GM12878 (cell line): ENCODE measurements at regions not wholly inside any gene's neighbourhood (a gene's known extent, or its start where the extent isn't known, plus 50 kb on each side); places are given as distances from the start of the nearest gene placed in this dataset.

Experiments used
- ATAC-seq: fragments of 200-7000 bp; cut with Tn5 transposase; 3 replicates; pipeline ENCODE4 v1.9.1; 2020; ENCODE audit warnings: mild to moderate bottlenecking, moderate library complexity
- BruUV-seq: library from RNA; stranded (reverse); fragments of 400-500 nt; replicated peaks from 2 replicates; lab custom pipeline; 2021; lab: Mats Ljungman, UMichigan
- CTCF ChIA-PET: fragments of 300-600 bp; sonication (Branson Sonifier 250); formaldehyde crosslinking; extraction: SDS; loops from one replicate; lab custom pipeline; 2021; ENCODE audit warnings: inconsistent platforms; lab: Yijun Ruan, JAX
- POLR2A ChIA-PET: fragments of 350-600 bp; formaldehyde crosslinking; extraction: SDS; loops from one replicate; lab custom pipeline; 2021; ENCODE audit warnings: inconsistent platforms; lab: Charles Lee
- RAD21 ChIA-PET: fragments of 300-600 bp; sonication (Branson Sonifier 250); formaldehyde crosslinking; loops from one replicate; lab custom pipeline; 2023; ENCODE audit warnings: antibody characterized with exemption; ENCODE audit not compliant: unreplicated experiment; lab: Charles Lee
- SMC1A ChIA-PET: fragments of 300-600 bp; sonication (Branson Sonifier 250); formaldehyde crosslinking; loops from one replicate; lab custom pipeline; 2023; ENCODE audit not compliant: unreplicated experiment, uncharacterized antibody; lab: Charles Lee
- DNase-seq: peaks from one replicate; pipeline ENCODE4 v3.0.0-alpha.2; 2011; ENCODE audit warnings: low read depth, low spot score
- FAIRE-seq: peaks from 3 replicates; lab custom pipeline; 2011; peaks lifted over from hg19 to GRCh38; lab: Jason Lieb, UNC
- H2AFZ ChIP-seq: 2 replicates; pipeline ENCODE4 v1.6.0; 2011; ENCODE audit warnings: low read depth, low read length, control low read depth; ENCODE audit not compliant: control insufficient read depth
- H3K27ac ChIP-seq: 2 replicates; pipeline ENCODE4 v1.5.1; 2011; ENCODE audit warnings: control low read depth; ENCODE audit not compliant: control insufficient read depth, insufficient read depth
- H3K27me3 ChIP-seq, 2 experiments: replicated peaks in 1 of 2; 2 replicates each; pipeline versions ENCODE4 v1.6.0 to v1.6.1; 2011; ENCODE audit warnings: low read length in 1 of 2; ENCODE audit not compliant: control insufficient read depth in 2 of 2, insufficient read depth in 2 of 2
- H3K36me3 ChIP-seq, 2 experiments: 2 replicates each; pipeline ENCODE4 v1.5.1; 2011; ENCODE audit warnings: low read length in 1 of 2; ENCODE audit not compliant: control insufficient read depth in 2 of 2, insufficient read depth in 2 of 2
- H3K4me1 ChIP-seq: 2 replicates; pipeline ENCODE4 v1.6.1; 2011; ENCODE audit warnings: mild to moderate bottlenecking, low read length, moderate library complexity, mixed read lengths; ENCODE audit not compliant: control insufficient read depth, insufficient read depth
- H3K4me2 ChIP-seq: 2 replicates; pipeline ENCODE4 v1.6.0; 2011; ENCODE audit warnings: control low read depth; ENCODE audit not compliant: control insufficient read depth, insufficient read depth
- H3K4me3 ChIP-seq: fragments of 200-600 bp; sonication (generic); 2 replicates; pipeline ENCODE4 v1.5.1; 2016
- H3K79me2 ChIP-seq: 2 replicates; pipeline ENCODE4 v1.6.0; 2011; ENCODE audit warnings: low read length; ENCODE audit not compliant: control insufficient read depth, insufficient read depth
- H3K9ac ChIP-seq: 2 replicates; pipeline ENCODE4 v1.8.0; 2011; ENCODE audit warnings: low read length, control low read depth, mixed read lengths; ENCODE audit not compliant: control insufficient read depth, insufficient read depth
- H3K9me3 ChIP-seq: replicated peaks from 3 replicates; pipeline ENCODE4 v1.5.1; 2011; ENCODE audit warnings: mild to moderate bottlenecking, low read length; ENCODE audit not compliant: control insufficient read depth, insufficient read depth
- H4K20me1 ChIP-seq: 2 replicates; pipeline ENCODE4 v1.6.0; 2011; ENCODE audit not compliant: control insufficient read depth, insufficient read depth
- ATF2 ChIP-seq: IDR thresholded peaks from 2 replicates; pipeline ENCODE4 v1.6.1; 2012; ENCODE audit warnings: low read length, inconsistent platforms
- CHD2 ChIP-seq: IDR thresholded peaks from 2 replicates; pipeline ENCODE4 v1.6.1; 2011; ENCODE audit warnings: low read depth, low read length, improper control_type of control experiment, borderline replicate concordance
- GATAD2B ChIP-seq: fragments of 450-650 bp; conservative IDR thresholded peaks from 2 replicates; pipeline ENCODE4 v1.6.1; 2017; ENCODE audit warnings: low read depth, mild to moderate bottlenecking, moderate library complexity
- MEF2B ChIP-seq: fragments of 450-650 bp; IDR thresholded peaks from 2 replicates; pipeline ENCODE4 v1.6.1; 2018; ENCODE audit warnings: mild to moderate bottlenecking, moderate library complexity; ENCODE audit not compliant: partially characterized antibody, poor library complexity, severe bottlenecking
- NBN ChIP-seq: fragments of 450-650 bp; IDR thresholded peaks from 2 replicates; pipeline ENCODE4 v1.6.1; 2016
- NFIC ChIP-seq: IDR thresholded peaks from 2 replicates; pipeline ENCODE4 v1.6.1; 2012; ENCODE audit warnings: low read depth, mild to moderate bottlenecking, inconsistent platforms, low read length, moderate library complexity
- PAX5 ChIP-seq: IDR thresholded peaks from 2 replicates; pipeline ENCODE4 v1.6.1; 2011; ENCODE audit warnings: low read depth, low read length, borderline replicate concordance
- POLR2A ChIP-seq: IDR thresholded peaks from 2 replicates; pipeline ENCODE4 v1.6.1; 2011; ENCODE audit warnings: low read depth, mild to moderate bottlenecking, low read length
- RBBP5 ChIP-seq: fragments of 200-600 bp; sonication (generic); conservative IDR thresholded peaks from 2 replicates; pipeline ENCODE4 v1.6.1; 2016
- RCOR1 ChIP-seq: conservative IDR thresholded peaks from 2 replicates; pipeline ENCODE4 v1.6.1; 2012; ENCODE audit warnings: low read depth, low read length, improper control_type of control experiment
- SP1 ChIP-seq: IDR thresholded peaks from one replicate; pipeline ENCODE4 v1.6.1; 2011; ENCODE audit warnings: low read depth, low read length
- SUZ12 ChIP-seq: fragments of 200-600 bp; sonication (generic); IDR thresholded peaks from one replicate; pipeline ENCODE4 v1.6.1; 2018; ENCODE audit warnings: antibody characterized with exemption, mild to moderate bottlenecking; ENCODE audit not compliant: unreplicated experiment
- TCF7 ChIP-seq: IDR thresholded peaks from 2 replicates; pipeline ENCODE4 v1.6.1; 2014; ENCODE audit warnings: antibody characterized with exemption, borderline replicate concordance
- ZNF24 ChIP-seq: fragments of 450-650 bp; IDR thresholded peaks from 2 replicates; pipeline ENCODE4 v1.6.1; 2017; ENCODE audit warnings: antibody characterized with exemption, mild to moderate bottlenecking
- ZNF592 ChIP-seq: fragments of 450-650 bp; IDR thresholded peaks from 2 replicates; pipeline ENCODE4 v1.6.1; 2017; ENCODE audit warnings: mild to moderate bottlenecking, moderate library complexity
- ZNF622 ChIP-seq: fragments of 450-650 bp; IDR thresholded peaks from 2 replicates; pipeline ENCODE4 v1.6.1; 2017; ENCODE audit warnings: mild to moderate bottlenecking, inconsistent platforms
- ZZZ3 ChIP-seq: IDR thresholded peaks from 2 replicates; pipeline ENCODE4 v1.6.1; 2011; ENCODE audit warnings: low read depth; ENCODE audit not compliant: control insufficient read depth, insufficient read length
- WGBS: methylation state at CpG from one replicate; pipeline ENCODE4 v1.1.6; 2016; ENCODE audit warnings: low lambda C conversion rate; ENCODE audit not compliant: insufficient replicate concordance, insufficient coverage; ENCODE audit errors: missing lambda C conversion rate; 5-methylcytosine and 5-hydroxymethylcytosine counted together
- in situ Hi-C: fragments of 300-500 bp; cut with MboI; formaldehyde crosslinking; loops from 9 replicates; pipeline ENCODE4 v1.14.3; 2018; ENCODE audit warnings: mixed read lengths
- intact Hi-C: fragments of 100-400 bp; cut with micrococcal nuclease; formaldehyde crosslinking; loops from one replicate; pipeline ENCODE4 v1.14.2; 2022; ENCODE audit not compliant: unreplicated experiment
- TF ChIP-seq, protein P1 (sequence below): IDR thresholded peaks from 2 replicates; pipeline ENCODE4 v1.6.1; 2011; ENCODE audit warnings: low read depth, mild to moderate bottlenecking, low read length, moderate library complexity, borderline replicate concordance; ENCODE audit errors: extremely low read depth

DNA sequence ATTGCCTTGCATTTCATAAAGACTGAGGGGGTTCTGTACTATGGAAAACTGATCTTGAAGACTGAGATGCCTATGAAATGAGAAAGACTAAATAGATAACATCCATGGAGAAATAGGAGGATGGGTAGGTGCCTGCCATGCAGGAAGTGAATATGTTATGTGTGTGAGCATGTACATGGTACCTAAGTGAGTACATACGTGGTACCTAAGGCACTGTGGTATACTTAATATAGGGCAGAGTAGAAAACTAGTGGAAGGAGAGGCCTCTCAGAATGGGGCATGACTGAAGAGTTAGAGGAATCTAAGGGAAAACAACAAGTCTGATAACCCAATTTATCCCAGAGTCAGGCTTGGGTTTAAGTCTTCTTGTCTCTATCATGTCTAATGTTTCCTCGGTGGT is 161.8 kb upstream of the DCN start:
- RAD21 ChIA-PET, result interaction anchor here (0.6 kb wide), 1 partner anchor 1725 kb away, joined by 3 read pairs; no protein-coding TSS in a partner anchor
- Histone ChIP-seq H2AFZ (no peak overlapping the region), H3K4me3 (no peak overlapping the region), H3K27me3 (no peaks in the 10 kb centered on the region)
- no TSS peak for BruUV-seq
- 40% methylated on average over 2 of the region's 2 CpGs for WGBS
- TF ChIP-seq, protein P1, sequence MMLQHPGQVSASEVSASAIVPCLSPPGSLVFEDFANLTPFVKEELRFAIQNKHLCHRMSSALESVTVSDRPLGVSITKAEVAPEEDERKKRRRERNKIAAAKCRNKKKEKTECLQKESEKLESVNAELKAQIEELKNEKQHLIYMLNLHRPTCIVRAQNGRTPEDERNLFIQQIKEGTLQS, result no peak
- TF ChIP-seq TCF7 (no peak), ZNF24 (no peak), MEF2B (no peak), PAX5 (no peak), ZZZ3 (no peak), ZNF622 (no peak), SP1 (no peak), POLR2A (no peak), SUZ12 (no peak), CHD2 (no peak), NFIC (no peak), ATF2 (no peak), GATAD2B (no peak), RCOR1 (no peak), RBBP5 (no peak), NBN (no peak), ZNF592 (no peak)
- TF ChIP-seq, all 136 proteins: peak for 0
- ChIA-PET POLR2A (no interaction called here), CTCF (no interaction called here), SMC1A (no interaction called here)
- H3K4me1 ChIP-seq, result no peaks in the 10 kb centered on the region
- no peak for DNase-seq
- in situ Hi-C loops (no loop called here), intact Hi-C loops (no loop called here)
- H3K9ac ChIP-seq, result no peak overlapping the region
- no peaks in the 10 kb centered on the region for H3K9me3 ChIP-seq
- H4K20me1 ChIP-seq, result no peaks in the 10 kb centered on the region
- no peak overlapping the region for H3K4me2 ChIP-seq
- no peak for ATAC-seq
- no peaks in the 10 kb centered on the region for H3K36me3 ChIP-seq
- no peak for FAIRE-seq
- H3K79me2 ChIP-seq, result no peaks in the 10 kb centered on the region
- H3K27ac ChIP-seq, result no peak overlapping the region
